Activated naive CD4-positive, alpha-beta T cell treated with anti-CD3 and anti-CD28 coated beads, Interleukin-2, amount 50 U/mL, for 16 hours (primary cell): ENCODE measurements at regions not wholly inside any gene's neighbourhood (a gene's known extent, or its start where the extent isn't known, plus 50 kb on each side); places are given as distances from the start of the nearest gene placed in this dataset.
"Not testable (repeated sequence)": the region's sequence is repeated elsewhere in the genome, so short reads cannot be mapped to it uniquely, and the experiment has no call there.

Experiments
- DNase-seq: peaks from one replicate; pipeline ENCODE4 v3.0.0-alpha.2; 2020

- no peak for DNase-seq
Measured at GRCh38 chr14:37851054-37851453, 255.6 kb downstream of the TTC6 start.

- DNase-seq: no peak
Measured at GRCh38 chr14:37855871-37856270, 260.4 kb downstream of the TTC6 start.

- no peak for DNase-seq
Measured at GRCh38 chr14:37857774-37858266, 262.4 kb downstream of the TTC6 start.

GRCh38 chr14:37858733-37859132 is 263.3 kb downstream of the TTC6 start:
- DNase-seq: no peak

- no peak for DNase-seq
Measured at GRCh38 chr14:37859177-37859576, 263.7 kb downstream of the TTC6 start.

GRCh38 chr14:37862263-37862662 is 266.8 kb downstream of the TTC6 start:
- DNase-seq: no peak

- DNase-seq: no peak
Measured at GRCh38 chr14:37864128-37864527, 268.7 kb downstream of the TTC6 start.

- no peak for DNase-seq
Measured at GRCh38 chr14:37864861-37865718, 269.7 kb downstream of the TTC6 start.

- DNase-seq: no peak
Measured at GRCh38 chr14:37865719-37866549, 270.5 kb downstream of the TTC6 start.

GRCh38 chr14:37869633-37870032 is 274.2 kb downstream of the TTC6 start:
- no peak for DNase-seq

- DNase-seq: no peak
Measured at GRCh38 chr14:37870170-37870569, 274.7 kb downstream of the TTC6 start.

- no peak for DNase-seq
Measured at GRCh38 chr14:37870632-37871346, 275.4 kb downstream of the TTC6 start.

GRCh38 chr14:37874065-37874428 is 278.6 kb downstream of the TTC6 start:
- not testable (repeated sequence) for DNase-seq

- DNase-seq: peak; percentile 72
Measured at GRCh38 chr14:37874429-37875109, 279.1 kb downstream of the TTC6 start.

- DNase-seq: no peak
Measured at GRCh38 chr14:37888234-37888633, 292.8 kb downstream of the TTC6 start.

GRCh38 chr14:37889087-37889486 is 293.7 kb downstream of the TTC6 start:
- no peak for DNase-seq

- no peak for DNase-seq
Measured at GRCh38 chr14:37890095-37890494, 294.7 kb downstream of the TTC6 start.

- not testable (repeated sequence) for DNase-seq
Measured at GRCh38 chr14:37891500-37891899, 296.1 kb downstream of the TTC6 start.

- no peak for DNase-seq
Measured at GRCh38 chr14:37894463-37894862, 299.0 kb downstream of the TTC6 start.

GRCh38 chr14:37899365-37899764 is 303.9 kb downstream of the TTC6 start:
- DNase-seq: no peak

GRCh38 chr14:37900561-37900960 is 305.1 kb downstream of the TTC6 start:
- DNase-seq: no peak

- DNase-seq: no peak
Measured at GRCh38 chr14:37901978-37902377, 305.7 kb upstream of the SSTR1 start.
